ENCODE measurements at regions not wholly inside any gene's neighbourhood (a gene's known extent, or its start where the extent isn't known, plus 50 kb on each side); places are given as distances from the start of the nearest gene placed in this dataset.

DNA sequence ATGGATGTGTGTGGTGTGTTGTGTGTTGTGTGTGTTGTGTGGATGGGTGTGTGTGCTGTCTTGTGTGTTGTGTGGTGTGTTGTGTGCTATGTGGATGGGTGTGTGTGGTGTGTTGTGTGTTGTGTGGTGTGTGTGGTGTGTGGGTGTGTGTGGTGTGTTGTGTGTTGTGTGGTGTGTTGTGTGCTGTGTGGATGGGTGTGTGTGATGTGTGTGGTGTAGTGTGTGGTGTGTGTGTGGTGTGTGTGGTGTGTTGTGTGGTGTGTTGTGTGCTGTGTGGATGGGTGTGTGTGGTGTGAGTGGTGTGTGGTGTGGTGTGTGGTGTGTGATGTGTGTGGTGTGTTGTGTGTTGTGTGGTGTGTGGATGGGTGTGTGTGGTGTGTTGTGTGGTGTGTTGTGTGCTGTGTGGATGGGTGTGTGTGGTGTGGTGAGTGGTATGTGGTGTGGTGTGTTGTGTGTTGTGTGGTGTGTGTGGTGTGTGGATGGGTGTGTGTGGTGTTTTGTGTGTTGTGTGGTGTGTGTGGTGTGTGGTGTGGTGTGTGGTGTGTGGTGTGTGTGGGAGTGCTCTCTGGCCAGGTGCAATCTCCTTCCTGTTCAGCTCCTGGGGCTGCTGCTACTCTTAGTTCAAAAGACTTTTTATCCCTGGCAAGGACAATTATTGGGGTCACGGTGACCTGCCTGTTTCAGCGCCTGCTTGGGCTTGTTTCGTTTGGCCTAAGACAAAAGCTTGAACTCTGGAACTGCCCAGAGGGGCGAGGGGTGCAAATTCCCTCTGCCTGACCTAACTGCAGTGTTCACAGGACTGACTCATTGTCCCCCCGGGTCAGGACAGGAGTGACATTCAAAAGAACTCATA is 101.1 kb downstream of the UBIAD1 start:
- TF ChIP-seq TAF1 (IDR thresholded peaks at IDR 0.05; ENCODE audit: borderline replicate concordance, low read depth, low read length) (no peak), POLR2A (IDR thresholded peaks at IDR 0.05; ENCODE audit: low read depth, low read length) (no peak)

Data from GM12892 (cell line).